ENCODE measurements at regions not wholly inside any gene's neighbourhood (a gene's known extent, or its start where the extent isn't known, plus 50 kb on each side); places are given as distances from the start of the nearest gene placed in this dataset.

DNA sequence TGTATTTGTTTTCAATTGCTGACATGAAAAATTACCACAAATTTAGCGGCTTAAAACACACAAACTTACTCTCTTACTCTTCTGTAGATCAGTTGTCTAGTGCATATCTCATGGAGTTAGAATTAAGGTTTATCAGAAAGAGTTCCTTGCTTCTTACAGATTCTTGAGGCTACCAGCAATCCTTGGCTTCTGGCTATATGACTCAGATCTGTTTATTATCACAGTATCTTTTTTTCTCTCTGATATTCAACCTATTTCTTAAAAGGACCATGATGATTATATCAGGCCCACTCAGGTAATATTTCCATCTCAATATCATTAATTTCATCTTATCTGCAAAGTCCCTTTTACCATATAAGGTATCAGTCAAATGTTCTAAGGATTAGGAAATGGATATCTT, 263.5 kb upstream of the BCHE start:
- TF ChIP-seq POLR2A (IDR thresholded peaks at IDR 0.05; ENCODE audit: low read length), result no peak
- TF ChIP-seq, protein P1, sequence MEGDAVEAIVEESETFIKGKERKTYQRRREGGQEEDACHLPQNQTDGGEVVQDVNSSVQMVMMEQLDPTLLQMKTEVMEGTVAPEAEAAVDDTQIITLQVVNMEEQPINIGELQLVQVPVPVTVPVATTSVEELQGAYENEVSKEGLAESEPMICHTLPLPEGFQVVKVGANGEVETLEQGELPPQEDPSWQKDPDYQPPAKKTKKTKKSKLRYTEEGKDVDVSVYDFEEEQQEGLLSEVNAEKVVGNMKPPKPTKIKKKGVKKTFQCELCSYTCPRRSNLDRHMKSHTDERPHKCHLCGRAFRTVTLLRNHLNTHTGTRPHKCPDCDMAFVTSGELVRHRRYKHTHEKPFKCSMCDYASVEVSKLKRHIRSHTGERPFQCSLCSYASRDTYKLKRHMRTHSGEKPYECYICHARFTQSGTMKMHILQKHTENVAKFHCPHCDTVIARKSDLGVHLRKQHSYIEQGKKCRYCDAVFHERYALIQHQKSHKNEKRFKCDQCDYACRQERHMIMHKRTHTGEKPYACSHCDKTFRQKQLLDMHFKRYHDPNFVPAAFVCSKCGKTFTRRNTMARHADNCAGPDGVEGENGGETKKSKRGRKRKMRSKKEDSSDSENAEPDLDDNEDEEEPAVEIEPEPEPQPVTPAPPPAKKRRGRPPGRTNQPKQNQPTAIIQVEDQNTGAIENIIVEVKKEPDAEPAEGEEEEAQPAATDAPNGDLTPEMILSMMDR (IDR thresholded peaks at IDR 0.05), result no peak
- no peak for TF ChIP-seq HOXB5 (CRISPR knock-in tag; IDR thresholded peaks at IDR 0.05)
- TF ChIP-seq SMC3 (IDR thresholded peaks at IDR 0.05), result no peak
- TF ChIP-seq, protein P2, sequence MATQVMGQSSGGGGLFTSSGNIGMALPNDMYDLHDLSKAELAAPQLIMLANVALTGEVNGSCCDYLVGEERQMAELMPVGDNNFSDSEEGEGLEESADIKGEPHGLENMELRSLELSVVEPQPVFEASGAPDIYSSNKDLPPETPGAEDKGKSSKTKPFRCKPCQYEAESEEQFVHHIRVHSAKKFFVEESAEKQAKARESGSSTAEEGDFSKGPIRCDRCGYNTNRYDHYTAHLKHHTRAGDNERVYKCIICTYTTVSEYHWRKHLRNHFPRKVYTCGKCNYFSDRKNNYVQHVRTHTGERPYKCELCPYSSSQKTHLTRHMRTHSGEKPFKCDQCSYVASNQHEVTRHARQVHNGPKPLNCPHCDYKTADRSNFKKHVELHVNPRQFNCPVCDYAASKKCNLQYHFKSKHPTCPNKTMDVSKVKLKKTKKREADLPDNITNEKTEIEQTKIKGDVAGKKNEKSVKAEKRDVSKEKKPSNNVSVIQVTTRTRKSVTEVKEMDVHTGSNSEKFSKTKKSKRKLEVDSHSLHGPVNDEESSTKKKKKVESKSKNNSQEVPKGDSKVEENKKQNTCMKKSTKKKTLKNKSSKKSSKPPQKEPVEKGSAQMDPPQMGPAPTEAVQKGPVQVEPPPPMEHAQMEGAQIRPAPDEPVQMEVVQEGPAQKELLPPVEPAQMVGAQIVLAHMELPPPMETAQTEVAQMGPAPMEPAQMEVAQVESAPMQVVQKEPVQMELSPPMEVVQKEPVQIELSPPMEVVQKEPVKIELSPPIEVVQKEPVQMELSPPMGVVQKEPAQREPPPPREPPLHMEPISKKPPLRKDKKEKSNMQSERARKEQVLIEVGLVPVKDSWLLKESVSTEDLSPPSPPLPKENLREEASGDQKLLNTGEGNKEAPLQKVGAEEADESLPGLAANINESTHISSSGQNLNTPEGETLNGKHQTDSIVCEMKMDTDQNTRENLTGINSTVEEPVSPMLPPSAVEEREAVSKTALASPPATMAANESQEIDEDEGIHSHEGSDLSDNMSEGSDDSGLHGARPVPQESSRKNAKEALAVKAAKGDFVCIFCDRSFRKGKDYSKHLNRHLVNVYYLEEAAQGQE (IDR thresholded peaks at IDR 0.05), result no peak
- TF ChIP-seq POLR2AphosphoS2 (conservative IDR thresholded peaks at IDR 0.05; ENCODE audit: low read length), result no peak
- TF ChIP-seq TP53 (CRISPR knock-in tag; IDR thresholded peaks at IDR 0.05), result no peak
- TF ChIP-seq MYC (IDR thresholded peaks at IDR 0.05; ENCODE audit: borderline replicate concordance, low read length), result no peak
- no peak for TF ChIP-seq RAD21 (conservative IDR thresholded peaks at IDR 0.05 in 1 of 2, IDR thresholded peaks at IDR 0.05 in 1 of 2)
- no peak for TF ChIP-seq RARB (CRISPR knock-in tag; IDR thresholded peaks at IDR 0.05)
- no peak for TF ChIP-seq NPAS2 (CRISPR knock-in tag; IDR thresholded peaks at IDR 0.05; ENCODE audit: borderline replicate concordance)
- TF ChIP-seq CEBPB (IDR thresholded peaks at IDR 0.05), result no peak
